ENCODE measurements at regions not wholly inside any gene's neighbourhood (a gene's known extent, or its start where the extent isn't known, plus 50 kb on each side); places are given as distances from the start of the nearest gene placed in this dataset.
"Not testable (repeated sequence)": the region's sequence is repeated elsewhere in the genome, so short reads cannot be mapped to it uniquely, and the experiment has no call there.

- TF ChIP-seq, protein P1, sequence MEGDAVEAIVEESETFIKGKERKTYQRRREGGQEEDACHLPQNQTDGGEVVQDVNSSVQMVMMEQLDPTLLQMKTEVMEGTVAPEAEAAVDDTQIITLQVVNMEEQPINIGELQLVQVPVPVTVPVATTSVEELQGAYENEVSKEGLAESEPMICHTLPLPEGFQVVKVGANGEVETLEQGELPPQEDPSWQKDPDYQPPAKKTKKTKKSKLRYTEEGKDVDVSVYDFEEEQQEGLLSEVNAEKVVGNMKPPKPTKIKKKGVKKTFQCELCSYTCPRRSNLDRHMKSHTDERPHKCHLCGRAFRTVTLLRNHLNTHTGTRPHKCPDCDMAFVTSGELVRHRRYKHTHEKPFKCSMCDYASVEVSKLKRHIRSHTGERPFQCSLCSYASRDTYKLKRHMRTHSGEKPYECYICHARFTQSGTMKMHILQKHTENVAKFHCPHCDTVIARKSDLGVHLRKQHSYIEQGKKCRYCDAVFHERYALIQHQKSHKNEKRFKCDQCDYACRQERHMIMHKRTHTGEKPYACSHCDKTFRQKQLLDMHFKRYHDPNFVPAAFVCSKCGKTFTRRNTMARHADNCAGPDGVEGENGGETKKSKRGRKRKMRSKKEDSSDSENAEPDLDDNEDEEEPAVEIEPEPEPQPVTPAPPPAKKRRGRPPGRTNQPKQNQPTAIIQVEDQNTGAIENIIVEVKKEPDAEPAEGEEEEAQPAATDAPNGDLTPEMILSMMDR (IDR thresholded peaks at IDR 0.05), result not testable (repeated sequence)
- TF ChIP-seq POLR2A (IDR thresholded peaks at IDR 0.05), result not testable (repeated sequence)
Observed at GRCh38 chr1:65119-65518, 386.4 kb downstream of the OR4F29 start, which contains the start of gene OR4F5.

All from right lobe of liver (tissue), 4 donors.